H1 (cell line): ENCODE measurements at regions not wholly inside any gene's neighbourhood (a gene's known extent, or its start where the extent isn't known, plus 50 kb on each side); places are given as distances from the start of the nearest gene placed in this dataset.

ENCODE experiments used
- ASH2L ChIP-seq: fragments of 200-600, 300-600 bp; sonication (generic); IDR thresholded peaks from one replicate; pipeline ENCODE4 v1.7.1; 2017; ENCODE audit warnings: low read length
- FOSL1 ChIP-seq: IDR thresholded peaks from 2 replicates; pipeline ENCODE4 v1.6.1; 2011; ENCODE audit warnings: mild to moderate bottlenecking, low read depth, low read length, moderate library complexity; ENCODE audit not compliant: insufficient read depth
- HDAC2 ChIP-seq, 2 experiments: fragments of 300-600 bp in 1 of 2; sonication (generic) in 1 of 2; IDR thresholded peaks; 2 replicates each; pipeline ENCODE4 v1.6.1; 2011 to 2012; ENCODE audit warnings: low read depth in 2 of 2, low read length in 2 of 2, mild to moderate bottlenecking in 2 of 2, moderate library complexity in 2 of 2, borderline replicate concordance in 1 of 2, inconsistent platforms in 1 of 2
- KDM5A ChIP-seq: fragments of 200-600 bp; IDR thresholded peaks from 2 replicates; pipeline ENCODE4 v1.7.1; 2012; ENCODE audit warnings: mild to moderate bottlenecking, low read length, inconsistent platforms, mixed read lengths
- POLR2A ChIP-seq, 2 experiments: IDR thresholded peaks; 1 replicate in 1 of 2; 2 replicates in 1 of 2; pipeline ENCODE4 v1.6.1; 2011; ENCODE audit warnings: low read depth in 2 of 2, low read length in 2 of 2, mild to moderate bottlenecking in 2 of 2; ENCODE audit errors: control extremely low read depth in 1 of 2
- RAD21 ChIP-seq, 2 experiments: IDR thresholded peaks in 1 of 2; conservative IDR thresholded peaks in 1 of 2; 2 replicates each; pipeline ENCODE4 v1.6.1; 2011; ENCODE audit warnings: low read depth in 2 of 2, low read length in 2 of 2, improper control_type of control experiment in 1 of 2, inconsistent platforms in 1 of 2, mild to moderate bottlenecking in 1 of 2, moderate library complexity in 1 of 2
- RNF2 ChIP-seq: fragments of 200-900, 300-1000 bp; sonication (generic); IDR thresholded peaks from 2 replicates; pipeline ENCODE4 v1.7.1; 2016; ENCODE audit warnings: borderline replicate concordance, low read depth, mild to moderate bottlenecking, antibody characterized with exemption, low read length; ENCODE audit not compliant: poor library complexity, severe bottlenecking; ENCODE audit errors: missing control alignments
- RXRA ChIP-seq: IDR thresholded peaks from 2 replicates; pipeline ENCODE4 v1.6.1; 2011; ENCODE audit warnings: low read depth, mild to moderate bottlenecking, low read length, moderate library complexity; ENCODE audit not compliant: insufficient read depth
- SIN3A ChIP-seq, 2 experiments: IDR thresholded peaks in 1 of 2; conservative IDR thresholded peaks in 1 of 2; 2 replicates each; pipeline ENCODE4 v1.6.1; 2011 to 2012; ENCODE audit warnings: low read length in 2 of 2, improper control_type of control experiment in 1 of 2, low read depth in 1 of 2, mild to moderate bottlenecking in 1 of 2
- TF ChIP-seq, protein P1 (sequence below): fragments of 300-600 bp; sonication (generic); IDR thresholded peaks from 2 replicates; pipeline ENCODE4 v1.7.1; 2012; ENCODE audit warnings: low read length, moderate library complexity, mild to moderate bottlenecking, inconsistent platforms; ENCODE audit not compliant: insufficient replicate concordance

DNA sequence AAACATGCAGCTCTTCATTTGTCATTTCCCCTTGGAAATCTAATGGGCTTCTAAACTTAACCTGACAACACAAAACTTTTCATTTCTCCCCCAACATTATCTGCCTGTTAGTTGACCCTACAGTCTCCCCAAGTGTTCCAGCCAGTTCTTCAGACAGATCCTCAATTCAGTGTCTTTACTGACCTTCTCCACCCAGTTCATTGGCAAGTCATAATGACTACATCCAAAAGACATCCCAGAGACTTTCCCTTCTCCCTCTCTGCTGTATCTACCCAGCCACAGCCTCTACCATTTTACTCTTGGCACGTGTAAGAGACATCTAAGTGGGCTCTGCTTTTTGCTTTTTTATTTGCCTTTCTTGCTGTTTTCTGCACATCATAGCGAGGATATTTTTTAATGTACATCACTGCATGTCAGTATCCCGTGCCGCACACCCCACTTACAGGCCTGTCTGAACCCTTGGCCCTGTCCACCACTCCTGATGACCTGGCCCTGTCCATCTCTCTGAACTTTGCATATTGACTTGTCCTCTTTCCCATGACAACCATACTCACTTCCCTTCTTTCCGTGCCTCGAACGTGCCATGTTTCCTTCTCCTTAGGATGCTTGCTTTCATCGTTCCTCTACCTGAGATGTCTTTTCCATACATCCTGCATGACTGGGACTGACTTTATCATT is 391.9 kb downstream of the IRS2 start (continued):
- TF ChIP-seq, protein P1, sequence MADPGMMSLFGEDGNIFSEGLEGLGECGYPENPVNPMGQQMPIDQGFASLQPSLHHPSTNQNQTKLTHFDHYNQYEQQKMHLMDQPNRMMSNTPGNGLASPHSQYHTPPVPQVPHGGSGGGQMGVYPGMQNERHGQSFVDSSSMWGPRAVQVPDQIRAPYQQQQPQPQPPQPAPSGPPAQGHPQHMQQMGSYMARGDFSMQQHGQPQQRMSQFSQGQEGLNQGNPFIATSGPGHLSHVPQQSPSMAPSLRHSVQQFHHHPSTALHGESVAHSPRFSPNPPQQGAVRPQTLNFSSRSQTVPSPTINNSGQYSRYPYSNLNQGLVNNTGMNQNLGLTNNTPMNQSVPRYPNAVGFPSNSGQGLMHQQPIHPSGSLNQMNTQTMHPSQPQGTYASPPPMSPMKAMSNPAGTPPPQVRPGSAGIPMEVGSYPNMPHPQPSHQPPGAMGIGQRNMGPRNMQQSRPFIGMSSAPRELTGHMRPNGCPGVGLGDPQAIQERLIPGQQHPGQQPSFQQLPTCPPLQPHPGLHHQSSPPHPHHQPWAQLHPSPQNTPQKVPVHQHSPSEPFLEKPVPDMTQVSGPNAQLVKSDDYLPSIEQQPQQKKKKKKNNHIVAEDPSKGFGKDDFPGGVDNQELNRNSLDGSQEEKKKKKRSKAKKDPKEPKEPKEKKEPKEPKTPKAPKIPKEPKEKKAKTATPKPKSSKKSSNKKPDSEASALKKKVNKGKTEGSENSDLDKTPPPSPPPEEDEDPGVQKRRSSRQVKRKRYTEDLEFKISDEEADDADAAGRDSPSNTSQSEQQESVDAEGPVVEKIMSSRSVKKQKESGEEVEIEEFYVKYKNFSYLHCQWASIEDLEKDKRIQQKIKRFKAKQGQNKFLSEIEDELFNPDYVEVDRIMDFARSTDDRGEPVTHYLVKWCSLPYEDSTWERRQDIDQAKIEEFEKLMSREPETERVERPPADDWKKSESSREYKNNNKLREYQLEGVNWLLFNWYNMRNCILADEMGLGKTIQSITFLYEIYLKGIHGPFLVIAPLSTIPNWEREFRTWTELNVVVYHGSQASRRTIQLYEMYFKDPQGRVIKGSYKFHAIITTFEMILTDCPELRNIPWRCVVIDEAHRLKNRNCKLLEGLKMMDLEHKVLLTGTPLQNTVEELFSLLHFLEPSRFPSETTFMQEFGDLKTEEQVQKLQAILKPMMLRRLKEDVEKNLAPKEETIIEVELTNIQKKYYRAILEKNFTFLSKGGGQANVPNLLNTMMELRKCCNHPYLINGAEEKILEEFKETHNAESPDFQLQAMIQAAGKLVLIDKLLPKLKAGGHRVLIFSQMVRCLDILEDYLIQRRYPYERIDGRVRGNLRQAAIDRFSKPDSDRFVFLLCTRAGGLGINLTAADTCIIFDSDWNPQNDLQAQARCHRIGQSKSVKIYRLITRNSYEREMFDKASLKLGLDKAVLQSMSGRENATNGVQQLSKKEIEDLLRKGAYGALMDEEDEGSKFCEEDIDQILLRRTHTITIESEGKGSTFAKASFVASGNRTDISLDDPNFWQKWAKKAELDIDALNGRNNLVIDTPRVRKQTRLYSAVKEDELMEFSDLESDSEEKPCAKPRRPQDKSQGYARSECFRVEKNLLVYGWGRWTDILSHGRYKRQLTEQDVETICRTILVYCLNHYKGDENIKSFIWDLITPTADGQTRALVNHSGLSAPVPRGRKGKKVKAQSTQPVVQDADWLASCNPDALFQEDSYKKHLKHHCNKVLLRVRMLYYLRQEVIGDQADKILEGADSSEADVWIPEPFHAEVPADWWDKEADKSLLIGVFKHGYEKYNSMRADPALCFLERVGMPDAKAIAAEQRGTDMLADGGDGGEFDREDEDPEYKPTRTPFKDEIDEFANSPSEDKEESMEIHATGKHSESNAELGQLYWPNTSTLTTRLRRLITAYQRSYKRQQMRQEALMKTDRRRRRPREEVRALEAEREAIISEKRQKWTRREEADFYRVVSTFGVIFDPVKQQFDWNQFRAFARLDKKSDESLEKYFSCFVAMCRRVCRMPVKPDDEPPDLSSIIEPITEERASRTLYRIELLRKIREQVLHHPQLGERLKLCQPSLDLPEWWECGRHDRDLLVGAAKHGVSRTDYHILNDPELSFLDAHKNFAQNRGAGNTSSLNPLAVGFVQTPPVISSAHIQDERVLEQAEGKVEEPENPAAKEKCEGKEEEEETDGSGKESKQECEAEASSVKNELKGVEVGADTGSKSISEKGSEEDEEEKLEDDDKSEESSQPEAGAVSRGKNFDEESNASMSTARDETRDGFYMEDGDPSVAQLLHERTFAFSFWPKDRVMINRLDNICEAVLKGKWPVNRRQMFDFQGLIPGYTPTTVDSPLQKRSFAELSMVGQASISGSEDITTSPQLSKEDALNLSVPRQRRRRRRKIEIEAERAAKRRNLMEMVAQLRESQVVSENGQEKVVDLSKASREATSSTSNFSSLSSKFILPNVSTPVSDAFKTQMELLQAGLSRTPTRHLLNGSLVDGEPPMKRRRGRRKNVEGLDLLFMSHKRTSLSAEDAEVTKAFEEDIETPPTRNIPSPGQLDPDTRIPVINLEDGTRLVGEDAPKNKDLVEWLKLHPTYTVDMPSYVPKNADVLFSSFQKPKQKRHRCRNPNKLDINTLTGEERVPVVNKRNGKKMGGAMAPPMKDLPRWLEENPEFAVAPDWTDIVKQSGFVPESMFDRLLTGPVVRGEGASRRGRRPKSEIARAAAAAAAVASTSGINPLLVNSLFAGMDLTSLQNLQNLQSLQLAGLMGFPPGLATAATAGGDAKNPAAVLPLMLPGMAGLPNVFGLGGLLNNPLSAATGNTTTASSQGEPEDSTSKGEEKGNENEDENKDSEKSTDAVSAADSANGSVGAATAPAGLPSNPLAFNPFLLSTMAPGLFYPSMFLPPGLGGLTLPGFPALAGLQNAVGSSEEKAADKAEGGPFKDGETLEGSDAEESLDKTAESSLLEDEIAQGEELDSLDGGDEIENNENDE, result no peak
- TF ChIP-seq RNF2, result no peak
- no peak for TF ChIP-seq POLR2A (IDR thresholded peaks at IDR 0.05; ENCODE audit: control extremely low read depth in 1 of 2, low read depth in 2 of 2, low read length in 2 of 2)
- TF ChIP-seq FOSL1, result no peak
- TF ChIP-seq HDAC2 (IDR thresholded peaks at IDR 0.05; ENCODE audit: borderline replicate concordance in 1 of 2, low read depth in 2 of 2, low read length in 2 of 2), result no peak
- no peak for TF ChIP-seq SIN3A (conservative IDR thresholded peaks at IDR 0.05 in 1 of 2, IDR thresholded peaks at IDR 0.05 in 1 of 2; ENCODE audit: low read depth in 1 of 2, low read length in 2 of 2)
- no peak for TF ChIP-seq RXRA
- no peak for TF ChIP-seq RAD21 (IDR thresholded peaks at IDR 0.05 in 1 of 2, conservative IDR thresholded peaks at IDR 0.05 in 1 of 2; ENCODE audit: low read depth in 2 of 2, low read length in 2 of 2)
- TF ChIP-seq ASH2L, result no peak
- TF ChIP-seq KDM5A, result no peak
